GM18951 (cell line): ENCODE measurements at regions not wholly inside any gene's neighbourhood (a gene's known extent, or its start where the extent isn't known, plus 50 kb on each side); places are given as distances from the start of the nearest gene placed in this dataset.

Source experiments
- POLR2A ChIP-seq: IDR thresholded peaks from 4 replicates; pipeline ENCODE4 v1.6.1; 2011; ENCODE audit warnings: mild to moderate bottlenecking; ENCODE audit not compliant: insufficient read length, insufficient read depth; ENCODE audit errors: extremely low read depth
- in situ Hi-C: fragments of 300-500 bp; cut with MboI; formaldehyde crosslinking; loops from one replicate; pipeline ENCODE4 v1.12.0; 2022; ENCODE audit warnings: low sequenced_read_pairs, mixed read lengths, inconsistent platforms; ENCODE audit not compliant: unreplicated experiment

DNA sequence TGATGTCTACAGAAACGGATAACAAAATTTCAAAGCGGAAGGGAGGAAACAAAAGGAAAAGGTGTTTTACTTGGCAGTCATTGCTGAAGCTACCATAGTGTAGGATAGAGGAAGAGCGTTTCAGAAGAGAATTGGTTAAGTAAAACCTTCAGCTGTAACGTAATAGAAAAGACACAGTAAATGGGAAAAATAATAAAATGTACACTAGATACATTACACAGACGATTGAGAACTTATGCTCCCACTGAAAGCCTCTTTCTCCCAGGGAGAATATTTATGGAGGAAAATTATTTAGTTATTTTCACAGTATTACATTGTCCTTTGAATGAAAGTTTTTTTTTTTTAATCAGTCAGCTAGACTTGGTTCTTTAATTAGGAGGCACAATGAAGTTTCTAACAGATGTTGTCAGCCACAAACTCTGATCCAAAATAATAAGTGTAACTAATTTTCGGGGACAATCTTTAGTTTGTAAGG is 90.7 kb upstream of the PRDM1 start:
- no peak for TF ChIP-seq POLR2A
- in situ Hi-C loops: no loop called here

DNA sequence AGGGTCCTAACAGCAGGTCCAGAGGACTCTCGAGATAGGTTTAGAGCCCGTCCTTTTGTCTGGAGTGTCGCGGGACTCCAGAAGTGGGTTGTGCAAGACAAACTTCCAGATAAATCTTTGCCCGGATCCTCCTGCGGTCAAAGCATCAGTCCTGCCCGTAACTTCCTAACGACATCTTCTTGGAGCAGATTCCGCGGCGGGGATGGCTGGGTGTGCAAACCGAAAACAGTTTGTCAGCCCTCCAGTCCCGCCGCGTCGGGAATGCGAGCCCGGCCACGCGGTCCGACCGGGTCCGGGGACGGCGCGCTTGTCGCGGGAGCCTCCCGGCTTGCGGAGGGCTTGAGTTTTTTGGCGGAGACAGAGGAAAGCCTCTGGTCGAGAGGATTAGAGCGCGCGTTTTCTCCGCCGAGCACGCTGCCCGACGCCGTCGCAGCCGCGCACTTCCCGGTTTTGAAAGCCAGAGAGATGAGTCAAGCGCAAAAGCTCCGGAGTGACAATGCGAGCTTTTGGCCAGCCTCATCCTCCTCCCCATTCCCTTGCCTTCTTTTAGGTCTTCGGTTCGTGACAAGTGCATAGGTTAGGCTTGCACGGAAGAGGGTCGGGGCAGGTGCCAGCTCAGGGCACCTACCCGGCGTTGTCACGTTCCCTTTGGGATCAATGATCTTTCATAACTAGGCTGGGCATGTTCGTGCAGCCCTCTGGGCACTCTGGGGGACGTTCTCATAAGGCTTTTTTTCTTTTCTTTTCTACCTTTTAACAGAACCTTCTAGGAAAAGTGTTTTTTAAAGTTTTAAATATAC is 91.3 kb upstream of the PRDM1 start:
- peak; percentile 32 for TF ChIP-seq POLR2A
- in situ Hi-C loops: no loop called here

DNA sequence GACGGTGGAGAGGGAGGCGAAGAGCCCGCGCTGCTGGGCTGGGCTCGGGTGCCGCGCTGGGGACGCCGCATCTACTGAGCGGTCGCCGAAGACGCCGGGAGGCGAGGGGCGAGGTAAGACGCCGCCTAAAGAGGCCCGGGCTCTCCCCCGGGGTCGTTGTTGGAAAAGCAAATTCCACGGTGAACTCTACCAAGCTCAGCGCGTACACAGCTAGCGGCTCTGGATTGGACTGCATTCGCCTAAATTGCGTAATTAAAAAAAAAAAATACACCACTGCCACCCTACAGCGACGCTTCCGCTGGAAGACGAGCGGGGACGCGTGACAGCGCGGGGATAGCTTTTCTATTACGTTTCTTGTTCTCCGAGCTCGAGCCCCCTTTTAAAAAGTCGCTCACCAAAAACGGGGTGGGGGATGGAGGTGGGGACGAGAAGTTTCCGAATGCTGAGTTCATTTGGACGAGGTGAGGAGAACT is 92.0 kb upstream of the PRDM1 start:
- TF ChIP-seq POLR2A: peak; percentile 41
- in situ Hi-C loops: no loop called here

DNA sequence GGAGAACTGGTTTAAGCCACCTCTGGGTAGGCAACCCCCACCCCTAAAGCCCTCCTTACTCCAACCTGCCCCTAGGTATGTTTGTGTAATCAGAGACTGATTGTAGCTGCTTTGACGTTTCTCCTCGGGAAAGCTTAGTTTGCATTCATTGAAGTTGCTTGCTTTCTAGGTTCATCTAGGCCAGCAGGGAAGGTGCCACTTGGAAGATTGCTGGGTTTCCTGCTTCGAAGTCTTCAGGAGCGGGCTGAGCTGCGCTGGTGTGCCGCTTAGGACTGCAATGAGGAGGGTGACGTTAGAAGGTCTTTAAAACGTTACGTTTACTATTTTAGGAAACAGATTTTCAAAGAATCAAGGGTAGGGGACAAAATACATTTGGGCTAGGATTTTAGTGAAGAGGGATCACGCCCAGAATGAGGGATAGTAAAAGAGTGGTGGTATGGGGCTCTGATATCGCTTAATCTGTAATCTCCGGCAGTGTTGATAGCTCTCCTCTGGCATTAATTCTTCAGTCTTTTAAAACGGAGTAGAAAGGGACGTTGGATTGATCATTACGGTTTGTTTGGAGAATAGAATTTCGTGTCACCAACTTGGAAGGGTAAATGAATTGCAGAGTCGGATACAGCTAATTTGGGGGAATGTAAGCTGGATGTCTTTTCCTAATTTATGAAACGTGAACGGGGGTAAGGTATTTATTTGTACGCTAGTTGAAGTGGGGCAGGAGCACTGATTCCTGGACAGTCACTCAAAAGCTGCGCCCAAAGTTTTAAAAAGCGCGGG is 92.6 kb upstream of the PRDM1 start:
- in situ Hi-C loops: no loop called here
- no peak for TF ChIP-seq POLR2A

DNA sequence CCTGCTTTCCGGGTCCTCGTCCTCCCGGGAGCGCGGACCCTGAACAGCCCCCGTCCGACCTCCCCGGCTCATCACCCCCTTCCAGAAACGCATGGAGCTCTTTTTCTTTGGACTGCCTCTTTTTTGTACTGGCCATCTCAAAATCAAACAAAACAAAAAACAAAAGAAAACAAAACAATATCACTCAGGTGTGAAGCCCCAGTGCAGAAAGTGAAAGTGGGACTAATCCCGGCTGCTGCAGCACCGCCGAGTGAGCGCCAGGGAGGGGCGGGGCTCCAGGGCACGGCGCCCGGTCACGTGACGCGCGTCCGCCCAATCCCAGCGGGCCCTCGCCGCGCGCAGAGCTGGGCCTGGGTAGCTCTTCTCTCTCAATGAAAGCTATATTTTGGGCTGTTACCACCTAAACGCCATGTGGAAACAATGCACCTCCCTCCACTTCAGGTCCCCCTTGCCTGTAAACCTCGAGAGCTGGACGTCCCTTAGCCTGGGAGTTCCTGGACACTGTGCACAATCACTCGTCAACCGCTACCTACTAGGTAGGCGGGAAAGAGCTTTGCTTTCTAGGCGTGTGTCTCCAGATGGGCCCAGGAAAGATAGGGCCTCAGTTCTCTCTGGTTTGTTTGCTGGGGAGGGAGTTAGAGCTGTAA is 93.7 kb upstream of the PRDM1 start:
- in situ Hi-C loops: no loop called here

DNA sequence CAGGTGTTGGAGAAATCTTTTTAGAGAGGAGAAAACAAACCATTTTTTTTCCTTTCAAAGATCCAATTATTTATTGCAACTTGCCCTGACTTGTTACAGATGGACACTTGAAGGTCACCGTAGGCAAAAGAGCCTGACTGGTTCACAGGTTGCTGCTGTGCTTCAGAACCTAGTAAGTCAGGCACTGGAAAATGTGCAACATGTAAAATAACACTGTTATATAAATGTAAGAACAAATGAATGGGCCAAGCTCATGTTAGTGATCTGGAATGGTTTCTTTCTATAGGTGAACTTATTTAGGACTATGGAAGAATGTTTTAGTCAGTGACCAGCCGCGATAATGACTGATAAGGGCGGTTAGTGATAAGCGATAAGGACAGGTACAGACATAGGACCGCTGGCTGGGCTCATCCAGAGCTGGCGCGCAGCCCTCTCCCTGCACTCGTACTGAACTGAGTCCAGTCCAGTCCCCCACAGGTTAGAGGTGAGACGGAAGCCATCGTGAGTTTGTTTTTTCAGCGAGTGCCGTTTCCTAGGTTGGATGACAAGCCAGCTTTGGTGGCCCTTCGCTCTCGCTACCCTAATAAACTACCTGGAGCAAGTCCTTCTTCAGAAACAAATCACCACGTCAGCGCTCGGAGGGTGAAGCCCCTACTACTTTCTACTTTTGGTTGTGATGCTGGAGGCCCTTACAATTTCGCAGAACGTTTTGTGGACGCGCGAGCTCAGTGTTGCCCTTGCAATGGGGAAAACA is 94.4 kb upstream of the PRDM1 start:
- in situ Hi-C loops: no loop called here
- TF ChIP-seq POLR2A: no peak

More for the DNA sequence above, 93.7 kb upstream of the PRDM1 start:
- TF ChIP-seq POLR2A: peak; percentile 53

DNA sequence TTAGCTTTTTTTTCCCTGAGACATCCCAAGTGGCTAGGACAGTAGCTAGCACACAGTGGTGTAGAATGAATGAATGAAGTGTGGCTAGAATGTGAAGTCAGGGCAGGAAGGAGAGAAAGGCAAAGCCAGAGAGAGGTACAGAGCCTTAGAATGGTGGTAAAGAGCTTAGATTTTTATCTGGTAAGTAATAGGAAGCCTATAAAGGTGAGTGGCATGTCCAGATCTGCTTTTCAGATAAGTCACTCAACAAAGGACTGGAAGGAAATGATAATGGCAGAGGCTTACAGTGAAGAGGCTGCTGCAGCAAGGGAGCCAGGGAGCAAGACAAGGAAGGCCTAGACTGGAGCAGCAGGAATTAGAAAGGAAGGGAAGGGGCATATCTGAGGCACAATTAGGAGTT is 96.0 kb upstream of the PRDM1 start:
- in situ Hi-C loops: no loop called here

DNA sequence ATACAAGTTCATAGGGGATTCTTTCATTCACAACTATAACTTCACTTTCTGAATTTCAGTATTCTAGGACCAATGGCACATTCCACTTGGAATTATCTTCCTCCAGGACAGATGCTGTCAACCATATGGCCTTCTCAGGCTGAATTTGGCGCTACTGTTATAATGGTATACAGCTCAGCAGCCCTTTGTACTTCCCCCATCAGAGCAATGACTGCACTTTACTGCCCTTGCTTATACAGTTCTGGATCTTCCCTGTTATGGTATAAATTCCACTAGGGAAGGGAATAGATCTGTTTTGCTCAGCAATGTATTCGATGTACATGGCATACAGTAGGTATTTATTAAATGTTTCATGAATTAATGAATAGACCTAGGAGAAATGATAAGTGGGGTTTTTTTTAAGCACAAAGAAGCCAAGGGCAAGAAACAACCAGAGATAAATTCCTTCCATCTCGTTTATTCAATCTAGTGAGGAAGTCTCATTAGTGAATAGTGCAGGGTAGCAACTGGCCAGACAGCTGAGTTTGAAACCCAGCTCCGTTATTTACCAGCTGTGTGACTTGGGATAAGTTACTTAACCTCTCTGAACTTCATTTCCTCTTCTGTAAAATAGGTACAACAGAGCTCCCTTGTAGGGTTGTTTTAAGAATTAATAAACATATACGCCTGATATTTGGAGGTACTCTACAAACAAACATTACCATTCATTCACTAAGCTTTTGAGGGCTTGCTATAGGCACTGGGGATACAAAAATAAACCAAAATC is 97.1 kb upstream of the PRDM1 start:
- no peak for TF ChIP-seq POLR2A
- in situ Hi-C loops: no loop called here

More for the DNA sequence above, 96.0 kb upstream of the PRDM1 start:
- TF ChIP-seq POLR2A: no peak

DNA sequence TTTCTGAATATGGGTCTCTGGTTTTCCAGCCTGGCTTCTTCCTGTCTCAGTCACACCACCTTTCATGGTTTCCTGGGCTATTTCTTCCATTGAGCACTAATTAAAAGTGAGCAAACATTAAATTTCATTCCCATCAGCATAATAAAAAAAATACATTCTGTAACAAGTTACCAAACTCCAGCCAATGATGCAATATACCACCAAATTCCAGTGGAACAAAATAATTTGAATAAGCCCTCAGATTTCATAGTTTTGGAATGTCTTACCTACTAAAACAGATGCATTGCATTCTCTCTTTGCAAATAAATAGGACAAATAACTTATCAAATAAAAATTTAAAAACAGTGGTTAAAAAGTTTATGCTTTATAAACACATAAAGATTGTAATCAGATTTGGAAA is 97.8 kb upstream of the PRDM1 start:
- in situ Hi-C loops: no loop called here
- no peak for TF ChIP-seq POLR2A

DNA sequence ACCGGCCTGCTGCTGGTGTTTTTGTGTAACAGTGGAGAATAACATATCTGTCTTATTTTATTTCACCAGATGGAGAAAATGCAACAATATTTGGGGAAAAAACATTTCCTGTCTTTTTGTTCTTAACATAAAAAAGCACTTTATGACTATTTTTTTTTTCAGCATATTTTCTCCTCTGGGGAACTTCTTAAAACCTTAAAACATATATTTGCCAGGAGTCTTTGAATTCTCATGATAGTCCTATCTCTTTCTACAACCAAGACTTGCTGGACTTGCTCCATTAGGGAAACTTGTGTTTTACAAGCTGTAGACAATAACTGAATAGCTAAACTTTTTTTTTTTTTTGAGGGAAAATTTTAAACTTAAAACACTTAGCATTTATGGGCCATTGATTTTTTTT is 98.6 kb upstream of the PRDM1 start:
- in situ Hi-C loops: no loop called here
- no peak for TF ChIP-seq POLR2A

DNA sequence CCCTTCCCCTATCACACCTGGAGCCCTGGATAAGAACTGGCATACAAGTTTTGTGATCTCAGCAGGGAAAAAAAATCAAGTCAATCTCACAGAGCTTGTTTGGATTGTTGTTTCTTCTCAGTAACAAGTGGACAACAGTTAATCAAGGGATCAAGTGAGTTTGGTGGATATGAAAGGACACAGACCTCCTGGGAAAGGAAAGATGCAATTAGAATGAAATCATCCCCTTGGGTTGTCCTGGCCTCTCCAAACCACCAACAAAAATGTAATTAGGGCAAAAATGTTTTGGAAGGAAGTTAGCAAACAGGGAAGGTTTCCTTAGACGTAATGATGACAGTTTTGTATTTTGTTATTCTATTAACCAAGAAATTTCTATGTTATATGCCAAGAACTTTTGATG is 99.1 kb upstream of the PRDM1 start:
- TF ChIP-seq POLR2A: no peak
- in situ Hi-C loops: no loop called here

DNA sequence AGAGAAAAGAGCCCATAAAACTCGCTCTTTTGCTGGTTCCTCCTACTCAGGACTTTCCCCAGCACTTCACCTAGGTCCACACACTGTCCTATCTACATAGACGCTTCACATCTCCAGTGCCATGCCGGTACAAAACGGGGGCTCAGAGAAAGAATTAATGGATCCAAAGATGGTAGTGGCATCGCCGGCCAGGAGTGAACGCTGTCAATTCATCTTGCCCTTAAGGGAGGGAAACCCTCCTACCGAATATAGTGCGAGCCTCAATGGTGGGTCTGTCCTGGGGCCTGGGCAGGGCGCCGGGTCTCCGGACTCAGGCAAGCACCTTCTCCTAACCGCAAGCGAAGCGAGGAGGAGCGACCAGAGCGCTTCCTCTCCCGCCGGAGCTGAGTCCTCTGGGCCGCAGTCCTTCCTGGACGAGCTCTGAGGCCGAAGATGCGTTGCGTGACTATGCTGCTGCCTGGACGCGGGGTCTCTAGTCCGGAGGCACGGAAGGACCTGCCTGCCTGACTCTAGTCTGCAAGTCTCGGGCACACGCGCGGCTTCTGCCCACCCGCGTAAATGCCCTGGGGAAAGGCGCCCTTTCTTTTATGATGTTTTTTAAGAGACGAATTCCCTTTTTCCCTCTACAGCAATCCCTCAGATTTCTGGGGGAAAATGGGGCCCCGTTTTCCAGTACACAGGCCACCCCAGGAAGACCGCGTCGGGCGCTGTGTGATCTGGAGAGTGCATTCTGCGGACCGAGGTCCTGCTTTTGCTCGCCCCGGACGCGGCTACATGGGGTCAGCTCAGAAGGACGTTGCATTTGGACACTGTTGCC is 100.1 kb upstream of the PRDM1 start:
- in situ Hi-C loops: no loop called here

More for the DNA sequence above, 100.1 kb upstream of the PRDM1 start:
- no peak for TF ChIP-seq POLR2A
